ENCODE measurements at regions not wholly inside any gene's neighbourhood (a gene's known extent, or its start where the extent isn't known, plus 50 kb on each side); places are given as distances from the start of the nearest gene placed in this dataset.
A peak's percentile ranks its signal among the peaks of the same experiment; 100 is the strongest.

DNA sequence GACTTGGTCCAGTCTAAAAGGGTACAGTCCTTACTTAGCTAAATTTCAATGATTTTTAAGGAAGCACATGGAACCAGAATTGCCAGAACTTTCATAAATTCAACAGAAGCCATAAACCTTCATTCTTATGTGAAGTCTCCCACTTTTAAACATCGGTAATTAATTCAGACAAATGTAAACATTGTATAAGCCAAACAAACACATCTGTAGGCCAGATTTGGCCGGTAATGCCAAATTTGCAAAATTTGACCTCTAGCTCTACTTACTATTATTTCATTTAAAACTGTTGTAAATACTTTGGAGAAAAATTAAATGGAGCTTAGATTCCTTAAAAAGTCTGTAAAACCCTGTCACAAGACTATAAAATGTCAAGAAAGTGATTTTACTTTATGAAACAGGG is 83.2 kb upstream of the GALNT5 start:
- Mint-ChIP-seq H3K4me1 (ENCODE audit: low read depth) (peaks cover 76% of the 10 kb centered on the region), H3K9me3 (no peaks in the 10 kb centered on the region; the same call in 1 of the 2 replicates), H3K4me3 (peak overlapping the region; percentile 74), H3K27ac (peak overlapping the region; percentile 95), H3K27me3 (ENCODE audit: insufficient read depth) (no peaks in the 10 kb centered on the region; the same call in 1 of the 2 replicates), H3K36me3 (ENCODE audit: low read depth) (peaks cover 18% of the 10 kb centered on the region)
- TF ChIP-seq, protein P1, sequence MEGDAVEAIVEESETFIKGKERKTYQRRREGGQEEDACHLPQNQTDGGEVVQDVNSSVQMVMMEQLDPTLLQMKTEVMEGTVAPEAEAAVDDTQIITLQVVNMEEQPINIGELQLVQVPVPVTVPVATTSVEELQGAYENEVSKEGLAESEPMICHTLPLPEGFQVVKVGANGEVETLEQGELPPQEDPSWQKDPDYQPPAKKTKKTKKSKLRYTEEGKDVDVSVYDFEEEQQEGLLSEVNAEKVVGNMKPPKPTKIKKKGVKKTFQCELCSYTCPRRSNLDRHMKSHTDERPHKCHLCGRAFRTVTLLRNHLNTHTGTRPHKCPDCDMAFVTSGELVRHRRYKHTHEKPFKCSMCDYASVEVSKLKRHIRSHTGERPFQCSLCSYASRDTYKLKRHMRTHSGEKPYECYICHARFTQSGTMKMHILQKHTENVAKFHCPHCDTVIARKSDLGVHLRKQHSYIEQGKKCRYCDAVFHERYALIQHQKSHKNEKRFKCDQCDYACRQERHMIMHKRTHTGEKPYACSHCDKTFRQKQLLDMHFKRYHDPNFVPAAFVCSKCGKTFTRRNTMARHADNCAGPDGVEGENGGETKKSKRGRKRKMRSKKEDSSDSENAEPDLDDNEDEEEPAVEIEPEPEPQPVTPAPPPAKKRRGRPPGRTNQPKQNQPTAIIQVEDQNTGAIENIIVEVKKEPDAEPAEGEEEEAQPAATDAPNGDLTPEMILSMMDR (IDR thresholded peaks at IDR 0.05): no peak
- no peak for DNase-seq

DNA sequence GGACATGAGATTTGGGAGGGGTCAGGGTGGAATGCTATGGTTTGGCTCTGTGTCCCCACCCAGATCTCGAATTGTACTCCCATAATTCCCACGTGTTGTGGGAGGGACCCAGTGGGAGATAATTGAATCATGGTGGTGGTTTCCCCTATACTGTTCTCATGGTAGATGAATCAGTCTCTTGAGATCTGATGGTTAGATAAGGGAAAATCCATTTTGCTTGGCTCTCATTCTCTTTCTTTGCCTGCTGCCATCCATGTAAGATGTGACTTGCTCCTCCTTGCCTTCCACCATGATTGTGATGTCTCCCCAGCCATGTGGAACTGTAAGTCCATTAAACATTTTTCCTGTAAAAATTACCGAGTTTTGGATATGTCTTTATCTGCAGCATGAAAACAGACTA is 80.9 kb upstream of the GALNT5 start:
- Mint-ChIP-seq H3K27me3 (ENCODE audit: insufficient read depth) (no peaks in the 10 kb centered on the region; the same call in 1 of the 2 replicates), H3K27ac (no peak overlapping the region), H3K9me3 (no peaks in the 10 kb centered on the region; the same call in 1 of the 2 replicates), H3K36me3 (ENCODE audit: low read depth) (peaks cover 18% of the 10 kb centered on the region), H3K4me1 (ENCODE audit: low read depth) (peaks cover 71% of the 10 kb centered on the region), H3K4me3 (no peak overlapping the region)
- TF ChIP-seq, protein P1 (IDR thresholded peaks at IDR 0.05): no peak
- DNase-seq: no peak

DNA sequence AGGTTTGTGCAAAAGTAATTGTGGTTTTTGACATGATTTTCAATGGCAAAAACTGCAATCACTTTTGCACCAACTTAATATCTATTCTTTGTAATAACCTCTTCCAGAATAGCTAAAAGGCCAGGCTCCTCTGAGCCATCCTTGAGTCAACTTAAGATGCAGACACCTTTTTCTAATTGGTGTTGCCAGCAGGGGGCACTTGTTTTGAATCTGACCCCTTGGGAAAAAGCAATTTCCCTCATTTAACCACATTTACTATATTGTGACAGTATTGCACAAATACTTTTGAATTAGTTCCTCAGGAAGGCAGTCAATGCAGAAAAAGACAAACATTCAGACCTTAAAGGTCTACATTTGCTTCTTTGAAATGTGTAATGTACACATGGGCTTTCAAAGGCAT is 78.6 kb upstream of the GALNT5 start:
- H3K4me1 Mint-ChIP-seq (ENCODE audit: low read depth): peaks cover 72% of the 10 kb centered on the region
- DNase-seq: no peak
- TF ChIP-seq, protein P1 (IDR thresholded peaks at IDR 0.05): peak; percentile 70
- no peaks in the 10 kb centered on the region; the same call in 1 of the 2 replicates for H3K27me3 Mint-ChIP-seq (ENCODE audit: insufficient read depth)
- H3K36me3 Mint-ChIP-seq (ENCODE audit: low read depth): peaks cover 18% of the 10 kb centered on the region
- H3K4me3 Mint-ChIP-seq: no peak overlapping the region
- no peak overlapping the region for H3K27ac Mint-ChIP-seq
- H3K9me3 Mint-ChIP-seq: no peaks in the 10 kb centered on the region; the same call in 1 of the 2 replicates

DNA sequence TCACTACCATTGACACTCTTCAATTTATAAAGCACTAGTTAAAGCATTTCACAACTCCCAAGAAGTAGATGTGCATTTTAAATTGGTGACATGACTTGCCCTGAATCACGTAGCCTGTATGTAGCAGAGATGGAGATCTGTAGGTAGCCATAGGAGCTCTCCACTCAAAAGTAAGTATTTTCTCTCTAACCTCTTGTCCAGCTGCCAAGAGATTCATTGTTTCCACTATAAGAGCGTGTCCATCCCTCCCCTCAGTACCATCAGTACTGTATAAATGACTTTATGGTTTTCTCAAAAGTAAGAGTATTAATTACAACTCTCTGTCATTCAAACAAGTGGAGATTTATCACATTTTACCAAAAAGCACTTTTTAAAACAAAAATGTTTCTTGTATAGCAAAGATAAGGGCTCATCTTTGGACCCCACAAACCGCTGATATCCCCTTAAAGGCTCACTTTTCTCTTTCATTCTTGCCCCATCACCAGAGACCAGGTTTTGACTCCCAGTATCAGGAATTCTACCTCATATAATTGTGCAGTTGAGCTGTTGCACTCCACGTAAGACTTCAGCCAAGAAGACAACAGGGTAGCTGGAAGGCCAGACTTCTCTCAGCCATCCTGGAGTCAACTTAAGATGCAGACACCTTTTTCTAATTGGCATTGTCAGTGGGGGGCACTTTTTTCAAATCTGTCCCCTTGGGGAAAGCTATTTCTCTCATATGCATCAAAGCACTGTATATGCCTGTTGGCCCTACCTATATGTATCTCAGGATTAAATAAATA is 78.0 kb upstream of the GALNT5 start:
- TF ChIP-seq, protein P1 (IDR thresholded peaks at IDR 0.05): no peak
- 0 out of 2 replicates have a peak overlapping the region, but pooled peaks have one; percentile 9 for H3K27ac Mint-ChIP-seq
- DNase-seq: no peak
- H3K36me3 Mint-ChIP-seq (ENCODE audit: low read depth): peaks cover 24% of the 10 kb centered on the region
- peaks cover 72% of the 10 kb centered on the region for H3K4me1 Mint-ChIP-seq (ENCODE audit: low read depth)
- peaks cover 6% of the 10 kb centered on the region for H3K9me3 Mint-ChIP-seq
- H3K27me3 Mint-ChIP-seq (ENCODE audit: insufficient read depth): no peaks in the 10 kb centered on the region; the same call in 1 of the 2 replicates
- no peak overlapping the region for H3K4me3 Mint-ChIP-seq

DNA sequence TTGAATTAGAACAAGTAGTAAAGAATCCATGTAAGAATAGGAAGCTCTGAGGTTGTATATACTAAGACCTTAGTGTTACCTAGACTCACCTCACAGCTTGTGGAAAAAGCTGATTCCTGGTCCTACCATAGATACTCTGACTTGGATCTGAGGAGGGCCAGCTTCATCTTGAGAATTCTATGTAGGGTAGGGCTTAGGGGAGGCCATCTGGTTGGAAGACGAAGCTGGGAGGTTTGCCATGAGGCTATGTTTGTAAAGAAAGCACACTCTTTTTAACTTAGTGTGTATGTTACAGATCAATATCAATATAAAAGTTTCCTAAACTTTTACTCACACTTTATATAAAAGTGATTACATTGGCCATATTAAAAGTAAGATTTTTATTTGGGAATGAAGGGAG is 77.1 kb upstream of the GALNT5 start:
- Mint-ChIP-seq H3K27ac (no peak overlapping the region), H3K9me3 (peaks cover 10% of the 10 kb centered on the region), H3K4me1 (ENCODE audit: low read depth) (peaks cover 73% of the 10 kb centered on the region), H3K27me3 (ENCODE audit: insufficient read depth) (no peaks in the 10 kb centered on the region; the same call in 1 of the 2 replicates), H3K4me3 (no peak overlapping the region), H3K36me3 (ENCODE audit: low read depth) (peaks cover 28% of the 10 kb centered on the region)
- TF ChIP-seq, protein P1 (IDR thresholded peaks at IDR 0.05): no peak
- DNase-seq: no peak
